Hepatocyte (in vitro differentiated cells): ENCODE measurements at regions not wholly inside any gene's neighbourhood (a gene's known extent, or its start where the extent isn't known, plus 50 kb on each side); places are given as distances from the start of the nearest gene placed in this dataset.

ENCODE experiments used
- DNase-seq: peaks from one replicate; pipeline ENCODE4 v3.0.0-alpha.2; 2016; ENCODE audit warnings: low spot score
- H2AFZ ChIP-seq: fragments of 200-600 bp; sonication (generic); 2 replicates; pipeline ENCODE4 v1.6.0; 2016; ENCODE audit warnings: antibody characterized with exemption, mild to moderate bottlenecking
- H3K27ac ChIP-seq: fragments of 200-600 bp; sonication (generic); 2 replicates; pipeline ENCODE4 v1.5.1; 2016; ENCODE audit warnings: mild to moderate bottlenecking
- H3K27me3 ChIP-seq: fragments of 200-600 bp; sonication (generic); 2 replicates; pipeline ENCODE4 v1.6.1; 2016
- H3K36me3 ChIP-seq: fragments of 200-600 bp; sonication (generic); replicated peaks from 2 replicates; pipeline ENCODE4 v1.5.1; 2016; ENCODE audit warnings: low read depth; ENCODE audit not compliant: insufficient read depth
- H3K4me1 ChIP-seq: fragments of 200-600 bp; sonication (generic); 2 replicates; pipeline ENCODE4 v1.5.1; 2016; ENCODE audit warnings: mild to moderate bottlenecking, moderate library complexity; ENCODE audit not compliant: insufficient read depth
- H3K4me2 ChIP-seq: fragments of 200-600 bp; sonication (generic); 2 replicates; pipeline ENCODE4 v1.6.0; 2016
- H3K4me3 ChIP-seq: fragments of 200-600 bp; sonication (generic); 2 replicates; pipeline ENCODE4 v1.5.1; 2016; ENCODE audit warnings: mild to moderate bottlenecking
- H3K79me2 ChIP-seq: fragments of 200-600 bp; sonication (generic); 2 replicates; pipeline ENCODE4 v1.6.0; 2017; ENCODE audit warnings: mild to moderate bottlenecking
- H3K9me2 ChIP-seq: fragments of 200-600 bp; sonication (generic); replicated peaks from 2 replicates; pipeline ENCODE4 v1.6.0; 2017; ENCODE audit warnings: mild to moderate bottlenecking; ENCODE audit not compliant: insufficient read depth
- H3K9me3 ChIP-seq: fragments of 200-600 bp; sonication (generic); 2 replicates; pipeline ENCODE4 v1.5.1; 2016; ENCODE audit warnings: low read depth, mild to moderate bottlenecking
- H4K20me1 ChIP-seq: fragments of 200-600 bp; sonication (generic); 2 replicates; pipeline ENCODE4 v1.6.0; 2016; ENCODE audit warnings: mild to moderate bottlenecking; ENCODE audit not compliant: insufficient read depth, poor library complexity, severe bottlenecking
- CTCF ChIP-seq: fragments of 200-600 bp; sonication (generic); IDR thresholded peaks from 2 replicates; pipeline ENCODE4 v1.5.1; 2016; ENCODE audit warnings: antibody characterized with exemption, mild to moderate bottlenecking; ENCODE audit not compliant: poor library complexity
- EZH2 ChIP-seq: fragments of 200-600 bp; sonication (generic); IDR thresholded peaks from 2 replicates; pipeline ENCODE4 v1.6.1; 2016; ENCODE audit warnings: antibody characterized with exemption, mild to moderate bottlenecking, borderline replicate concordance
- EZH2phosphoT487 ChIP-seq: fragments of 200-600 bp; sonication (generic); IDR thresholded peaks from one replicate; pipeline ENCODE4 v1.6.1; 2018; ENCODE audit warnings: antibody characterized with exemption, mild to moderate bottlenecking, low read depth, moderate library complexity; ENCODE audit not compliant: unreplicated experiment, severe bottlenecking
- WGBS: methylation state at CpG from one replicate; pipeline ENCODE4 v1.1.6; 2016; ENCODE audit warnings: low lambda C conversion rate; ENCODE audit errors: missing lambda C conversion rate; 5-methylcytosine and 5-hydroxymethylcytosine counted together

DNA sequence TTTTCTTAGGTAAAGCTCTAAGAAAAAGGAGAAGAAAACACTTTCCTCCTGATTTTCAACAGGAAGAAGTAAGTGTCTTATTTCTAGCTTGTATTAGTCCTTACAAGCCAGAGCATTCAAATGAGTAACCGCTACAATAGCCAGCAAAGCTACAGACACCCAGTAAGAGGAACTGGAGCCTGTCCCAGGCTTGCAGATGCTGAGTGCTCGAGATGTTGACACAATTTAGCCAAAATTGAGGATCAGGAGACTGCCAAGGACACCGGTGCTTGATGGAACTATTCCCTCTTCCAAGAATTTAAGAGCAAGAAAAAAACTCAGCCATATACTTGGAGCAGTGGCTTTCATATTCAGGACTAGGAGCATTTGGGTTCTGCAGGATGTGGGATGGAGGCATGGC is 149.3 kb upstream of the DPP6 start:
- no peak for DNase-seq
- no peaks in the 10 kb centered on the region for H3K4me1 ChIP-seq
- TF ChIP-seq EZH2, result no peak
- no peak for TF ChIP-seq CTCF
- no peak for TF ChIP-seq EZH2phosphoT487
- H3K9me2 ChIP-seq, result no peaks in the 10 kb centered on the region
- H3K36me3 ChIP-seq, result no peaks in the 10 kb centered on the region
- H3K9me3 ChIP-seq, result no peaks in the 10 kb centered on the region
- 77% methylated on average over 3 of the region's 3 CpGs for whole genome bisulfite sequencing
- H3K27ac ChIP-seq, result no peak overlapping the region
- H4K20me1 ChIP-seq, result no peaks in the 10 kb centered on the region
- H3K4me3 ChIP-seq, result no peak overlapping the region
- no peak overlapping the region for H2AFZ ChIP-seq
- no peaks in the 10 kb centered on the region for H3K79me2 ChIP-seq
- no peak overlapping the region for H3K4me2 ChIP-seq
- no peaks in the 10 kb centered on the region for H3K27me3 ChIP-seq

DNA sequence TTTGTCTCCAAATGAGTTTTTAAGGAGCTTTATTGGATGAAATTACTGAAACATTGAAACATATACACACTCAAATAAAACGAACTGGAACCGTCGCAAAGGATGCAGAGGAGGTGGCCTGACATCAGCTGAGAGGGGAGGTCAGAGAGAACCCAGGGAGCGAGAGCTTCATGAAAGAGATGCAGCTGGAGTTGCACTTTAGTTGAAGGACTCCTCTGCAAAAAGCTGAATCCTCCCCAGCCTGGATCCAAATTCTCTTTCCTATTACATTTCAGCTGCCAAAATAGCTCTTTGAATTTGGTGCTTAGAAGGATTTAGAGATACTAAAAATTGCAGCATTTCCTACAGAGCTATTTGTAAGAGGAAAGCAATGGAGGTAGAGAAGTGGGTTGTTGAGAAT is 140.0 kb upstream of the DPP6 start:
- Histone ChIP-seq H3K27me3 (no peaks in the 10 kb centered on the region), H2AFZ (no peak overlapping the region), H3K9me3 (no peaks in the 10 kb centered on the region), H3K4me1 (no peaks in the 10 kb centered on the region), H3K9me2 (no peaks in the 10 kb centered on the region), H3K27ac (no peak overlapping the region), H3K4me3 (no peak overlapping the region), H4K20me1 (no peaks in the 10 kb centered on the region), H3K79me2 (no peaks in the 10 kb centered on the region), H3K4me2 (no peak overlapping the region), H3K36me3 (no peaks in the 10 kb centered on the region)
- TF ChIP-seq EZH2phosphoT487, result no peak
- no peak for TF ChIP-seq EZH2
- no peak for TF ChIP-seq CTCF
- 74% methylated on average over 4 of the region's 4 CpGs for WGBS
- no peak for DNase-seq

DNA sequence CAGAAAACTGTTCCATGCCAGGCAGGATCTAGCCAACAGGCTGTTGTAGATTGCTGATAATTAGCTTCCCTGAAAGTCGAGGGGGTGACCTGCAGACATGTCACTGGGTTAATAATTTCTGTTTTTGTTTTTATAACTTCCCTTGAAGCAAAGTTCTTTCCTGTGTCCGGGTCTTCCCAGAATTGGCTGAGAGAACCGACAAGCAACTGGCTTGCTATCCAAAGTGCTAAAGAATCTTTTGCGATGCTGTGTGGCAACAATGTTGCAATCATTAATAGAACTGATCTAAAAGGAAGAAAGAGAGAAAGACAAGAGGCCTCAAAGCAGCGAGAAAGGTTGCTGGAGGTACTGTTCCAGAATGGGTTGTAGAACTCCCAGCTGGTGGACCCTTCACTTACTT is 132.1 kb upstream of the DPP6 start:
- no peaks in the 10 kb centered on the region for H3K27me3 ChIP-seq
- no peaks in the 10 kb centered on the region for H4K20me1 ChIP-seq
- no peaks in the 10 kb centered on the region for H3K4me1 ChIP-seq
- no peaks in the 10 kb centered on the region for H3K36me3 ChIP-seq
- H3K4me3 ChIP-seq, result no peak overlapping the region
- 78% methylated on average over 5 of the region's 5 CpGs for WGBS
- H3K9me3 ChIP-seq, result no peaks in the 10 kb centered on the region
- no peak overlapping the region for H2AFZ ChIP-seq
- TF ChIP-seq EZH2 (no peak), CTCF (no peak), EZH2phosphoT487 (no peak)
- no peak overlapping the region for H3K27ac ChIP-seq
- no peaks in the 10 kb centered on the region for H3K79me2 ChIP-seq
- no peak for DNase-seq
- H3K9me2 ChIP-seq, result no peaks in the 10 kb centered on the region
- H3K4me2 ChIP-seq, result no peak overlapping the region

DNA sequence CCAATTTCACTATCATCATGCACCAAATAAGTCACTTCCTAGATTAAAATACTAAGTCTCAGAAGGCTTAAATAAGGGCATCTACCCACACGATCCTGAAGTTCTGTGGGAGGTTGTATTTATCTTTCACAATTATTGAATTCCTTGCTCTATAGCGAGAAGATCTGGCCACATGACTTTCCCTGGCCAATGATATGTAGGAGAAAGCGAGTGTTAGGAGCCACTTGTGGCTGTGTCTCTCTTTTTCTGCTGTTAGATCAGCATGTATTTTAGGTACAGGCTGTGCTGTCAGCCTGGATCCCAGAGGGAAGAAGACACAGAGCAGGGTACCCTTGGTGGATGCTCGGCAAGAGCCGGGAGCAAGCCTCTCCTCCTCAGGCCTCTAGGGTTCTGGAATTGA is 131.3 kb upstream of the DPP6 start:
- 78% methylated on average over 5 of the region's 5 CpGs for WGBS
- TF ChIP-seq CTCF, result no peak
- no peak for TF ChIP-seq EZH2
- no peak for TF ChIP-seq EZH2phosphoT487

More for the DNA sequence above, 131.3 kb upstream of the DPP6 start:
- H3K27ac ChIP-seq, result no peak overlapping the region
- H3K79me2 ChIP-seq, result no peaks in the 10 kb centered on the region
- no peak for DNase-seq
- H4K20me1 ChIP-seq, result no peaks in the 10 kb centered on the region
- no peaks in the 10 kb centered on the region for H3K4me1 ChIP-seq
- no peak overlapping the region for H3K4me2 ChIP-seq
- H3K9me3 ChIP-seq, result no peaks in the 10 kb centered on the region
- H2AFZ ChIP-seq, result no peak overlapping the region
- H3K9me2 ChIP-seq, result no peaks in the 10 kb centered on the region
- no peaks in the 10 kb centered on the region for H3K36me3 ChIP-seq
- H3K4me3 ChIP-seq, result no peak overlapping the region
- H3K27me3 ChIP-seq, result no peaks in the 10 kb centered on the region
